ENCODE measurements at regions not wholly inside any gene's neighbourhood (a gene's known extent, or its start where the extent isn't known, plus 50 kb on each side); places are given as distances from the start of the nearest gene placed in this dataset.

GRCh38 chr13:99800011-99800410 lies 171.6 kb downstream of the ZIC5 start:
- TF ChIP-seq CTCF (IDR thresholded peaks at IDR 0.05) (no peak), POLR2A (IDR thresholded peaks at IDR 0.05) (no peak)

Measured in uterus (tissue), 2 donors.